NCI-H460 (cell line): ENCODE measurements at regions not wholly inside any gene's neighbourhood (a gene's known extent, or its start where the extent isn't known, plus 50 kb on each side); places are given as distances from the start of the nearest gene placed in this dataset.
"Not testable (repeated sequence)": the region's sequence is repeated elsewhere in the genome, so short reads cannot be mapped to it uniquely, and the experiment has no call there.

ENCODE experiments used
- DNase-seq: peaks from one replicate; pipeline ENCODE4 v3.0.0-alpha.2; 2016; ENCODE audit warnings: low read depth; ENCODE audit errors: extremely low read depth

- not testable (repeated sequence) for DNase-seq
Observed at GRCh38 chr16:60200729-60201128, 1466.6 kb upstream of the GOT2 start.

- DNase-seq: no peak
Observed at GRCh38 chr16:60200161-60200560, 1466.0 kb upstream of the GOT2 start.

GRCh38 chr16:60199150-60199549, 1465.0 kb upstream of the GOT2 start:
- DNase-seq: no peak

GRCh38 chr16:60181536-60181935, 1447.4 kb upstream of the GOT2 start:
- no peak for DNase-seq

- no peak for DNase-seq
Observed at GRCh38 chr16:60180609-60181008, 1446.5 kb upstream of the GOT2 start.

GRCh38 chr16:60170196-60170595, 1436.1 kb upstream of the GOT2 start:
- no peak for DNase-seq

GRCh38 chr16:60166111-60166510, 1432.0 kb upstream of the GOT2 start:
- no peak for DNase-seq

GRCh38 chr16:60151987-60152386, 1417.9 kb upstream of the GOT2 start:
- DNase-seq: no peak

- no peak for DNase-seq
Observed at GRCh38 chr16:60150907-60151306, 1416.8 kb upstream of the GOT2 start.

- no peak for DNase-seq
Observed at GRCh38 chr16:60143348-60143705, 1409.2 kb upstream of the GOT2 start.

GRCh38 chr16:60142619-60143347, 1408.7 kb upstream of the GOT2 start:
- no peak for DNase-seq

- no peak for DNase-seq
Observed at GRCh38 chr16:60137891-60138290, 1403.8 kb upstream of the GOT2 start.

GRCh38 chr16:60127196-60127595, 1393.1 kb upstream of the GOT2 start:
- no peak for DNase-seq

GRCh38 chr16:60126115-60126514, 1392.0 kb upstream of the GOT2 start:
- DNase-seq: not testable (repeated sequence)

GRCh38 chr16:60123392-60124023, 1389.4 kb upstream of the GOT2 start:
- no peak for DNase-seq

GRCh38 chr16:60120586-60120985, 1386.5 kb upstream of the GOT2 start:
- DNase-seq: no peak

- DNase-seq: no peak
Observed at GRCh38 chr16:60110531-60110930, 1376.4 kb upstream of the GOT2 start.

- DNase-seq: no peak
Observed at GRCh38 chr16:60107871-60108270, 1373.8 kb upstream of the GOT2 start.

- no peak for DNase-seq
Observed at GRCh38 chr16:60107437-60107836, 1373.3 kb upstream of the GOT2 start.

- DNase-seq: no peak
Observed at GRCh38 chr16:60100371-60100770, 1366.3 kb upstream of the GOT2 start.

GRCh38 chr16:60091529-60091928, 1357.4 kb upstream of the GOT2 start:
- no peak for DNase-seq

GRCh38 chr16:60091071-60091470, 1357.0 kb upstream of the GOT2 start:
- no peak for DNase-seq

GRCh38 chr16:60087530-60087929, 1353.4 kb upstream of the GOT2 start:
- DNase-seq: no peak
